ENCODE measurements at regions not wholly inside any gene's neighbourhood (a gene's known extent, or its start where the extent isn't known, plus 50 kb on each side); places are given as distances from the start of the nearest gene placed in this dataset.

- no peak overlapping the region for H3K9ac ChIP-seq (ENCODE audit: low read depth, low read length)
- H3K4me1 ChIP-seq (ENCODE audit: insufficient read depth, low read length): no peaks in the 10 kb centered on the region
- TF ChIP-seq, protein P1, sequence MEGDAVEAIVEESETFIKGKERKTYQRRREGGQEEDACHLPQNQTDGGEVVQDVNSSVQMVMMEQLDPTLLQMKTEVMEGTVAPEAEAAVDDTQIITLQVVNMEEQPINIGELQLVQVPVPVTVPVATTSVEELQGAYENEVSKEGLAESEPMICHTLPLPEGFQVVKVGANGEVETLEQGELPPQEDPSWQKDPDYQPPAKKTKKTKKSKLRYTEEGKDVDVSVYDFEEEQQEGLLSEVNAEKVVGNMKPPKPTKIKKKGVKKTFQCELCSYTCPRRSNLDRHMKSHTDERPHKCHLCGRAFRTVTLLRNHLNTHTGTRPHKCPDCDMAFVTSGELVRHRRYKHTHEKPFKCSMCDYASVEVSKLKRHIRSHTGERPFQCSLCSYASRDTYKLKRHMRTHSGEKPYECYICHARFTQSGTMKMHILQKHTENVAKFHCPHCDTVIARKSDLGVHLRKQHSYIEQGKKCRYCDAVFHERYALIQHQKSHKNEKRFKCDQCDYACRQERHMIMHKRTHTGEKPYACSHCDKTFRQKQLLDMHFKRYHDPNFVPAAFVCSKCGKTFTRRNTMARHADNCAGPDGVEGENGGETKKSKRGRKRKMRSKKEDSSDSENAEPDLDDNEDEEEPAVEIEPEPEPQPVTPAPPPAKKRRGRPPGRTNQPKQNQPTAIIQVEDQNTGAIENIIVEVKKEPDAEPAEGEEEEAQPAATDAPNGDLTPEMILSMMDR (IDR thresholded peaks at IDR 0.05; ENCODE audit: borderline replicate concordance, extremely low read depth, low read length, poor library complexity, severe bottlenecking): no peak
- no peak for TF ChIP-seq EZH2 (IDR thresholded peaks at IDR 0.05; ENCODE audit: borderline replicate concordance, low read depth, low read length, severe bottlenecking)
- H3K79me2 ChIP-seq (ENCODE audit: insufficient read depth, low read length): no peaks in the 10 kb centered on the region
- H3K36me3 ChIP-seq (ENCODE audit: insufficient read depth, low read length): no peaks in the 10 kb centered on the region
- H2AFZ ChIP-seq (ENCODE audit: low read depth, low read length): no peak overlapping the region
- no peaks in the 10 kb centered on the region for H3K9me3 ChIP-seq (ENCODE audit: insufficient read depth, low read length, severe bottlenecking)
- no peaks in the 10 kb centered on the region for H3K27me3 ChIP-seq (ENCODE audit: insufficient read depth, low read length, poor library complexity)
- H3K27ac ChIP-seq (ENCODE audit: low read length): no peak overlapping the region
- ATAC-seq (ENCODE audit: insufficient read depth, low read depth): no peak
- no peak for DNase-seq
- no peak overlapping the region for H3K4me3 ChIP-seq (ENCODE audit: low read depth in 1 of 2, low read length in 2 of 2)
- H4K20me1 ChIP-seq (ENCODE audit: insufficient read depth, low read length): no peaks in the 10 kb centered on the region
- H3K4me2 ChIP-seq (ENCODE audit: insufficient read depth, low read length): no peak overlapping the region
Measured at GRCh38 chr11:92346220-92346619, 121.6 kb downstream of the FAT3 start.

DNA sequence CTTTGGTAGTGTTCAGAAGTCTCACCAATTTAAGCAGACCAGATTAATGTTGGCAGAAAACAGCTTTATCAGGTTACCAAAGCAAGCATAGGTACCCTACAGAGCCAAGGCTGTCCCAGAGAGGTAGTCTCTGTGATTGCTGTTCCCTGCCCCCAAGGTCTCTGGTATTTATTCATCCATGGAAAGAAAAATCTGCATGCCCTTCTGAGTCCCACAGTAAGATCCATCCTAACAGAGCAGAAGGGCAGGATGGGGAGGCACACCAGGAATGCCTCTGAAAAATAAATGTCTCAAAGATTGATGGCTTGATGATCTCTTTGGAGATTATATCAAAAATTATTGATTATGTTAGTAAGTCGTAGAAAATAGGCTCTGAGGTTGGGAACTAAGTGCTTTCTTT, 122.8 kb downstream of the FAT3 start:
- TF ChIP-seq, protein P1 (IDR thresholded peaks at IDR 0.05; ENCODE audit: borderline replicate concordance, extremely low read depth, low read length, poor library complexity, severe bottlenecking): no peak
- TF ChIP-seq EZH2 (IDR thresholded peaks at IDR 0.05; ENCODE audit: borderline replicate concordance, low read depth, low read length, severe bottlenecking): no peak
- no peaks in the 10 kb centered on the region for H3K27me3 ChIP-seq (ENCODE audit: insufficient read depth, low read length, poor library complexity)
- H4K20me1 ChIP-seq (ENCODE audit: insufficient read depth, low read length): no peaks in the 10 kb centered on the region
- no peak overlapping the region for H3K27ac ChIP-seq (ENCODE audit: low read length)
- H3K4me1 ChIP-seq (ENCODE audit: insufficient read depth, low read length): no peaks in the 10 kb centered on the region
- no peaks in the 10 kb centered on the region for H3K79me2 ChIP-seq (ENCODE audit: insufficient read depth, low read length)
- DNase-seq (no peak), ATAC-seq (ENCODE audit: insufficient read depth, low read depth) (no peak)
- no peak overlapping the region for H3K9ac ChIP-seq (ENCODE audit: low read depth, low read length)
- no peaks in the 10 kb centered on the region for H3K36me3 ChIP-seq (ENCODE audit: insufficient read depth, low read length)
- no peak overlapping the region for H2AFZ ChIP-seq (ENCODE audit: low read depth, low read length)
- no peak overlapping the region for H3K4me2 ChIP-seq (ENCODE audit: insufficient read depth, low read length)
- H3K4me3 ChIP-seq (ENCODE audit: low read depth in 1 of 2, low read length in 2 of 2): no peak overlapping the region
- H3K9me3 ChIP-seq (ENCODE audit: insufficient read depth, low read length, severe bottlenecking): no peaks in the 10 kb centered on the region

DNA sequence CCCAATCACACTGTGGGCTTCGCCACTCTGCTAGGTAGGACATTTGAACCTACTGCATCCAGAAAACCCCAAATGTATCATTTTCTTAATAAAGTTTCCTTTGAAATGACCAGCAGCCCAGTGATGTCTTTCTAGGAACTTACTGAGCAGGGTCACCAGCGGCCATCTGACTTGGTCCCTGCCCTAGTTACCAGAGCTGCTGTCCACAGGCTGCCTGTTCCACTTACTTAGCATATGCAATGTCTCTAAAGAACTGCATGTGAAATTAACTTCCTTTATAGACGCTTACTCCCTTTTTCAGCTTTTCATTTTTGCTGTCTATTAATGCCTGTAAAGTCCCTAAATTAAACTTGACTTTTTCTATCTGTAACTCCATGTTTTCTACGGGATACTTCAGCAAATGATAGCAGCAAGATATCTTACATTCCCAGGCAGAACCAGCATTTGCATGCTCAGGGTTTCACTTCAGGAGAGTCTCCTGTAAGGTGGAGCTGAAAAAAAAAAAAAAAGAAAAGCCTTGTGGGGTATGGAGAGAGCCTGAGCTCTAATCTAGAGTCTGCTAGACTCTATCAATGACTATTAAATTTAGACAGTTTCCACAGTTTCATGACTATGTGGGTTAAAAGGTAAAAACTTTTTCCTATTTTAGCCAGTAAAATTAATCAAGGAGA, 125.0 kb downstream of the FAT3 start:
- TF ChIP-seq, protein P1 (IDR thresholded peaks at IDR 0.05; ENCODE audit: borderline replicate concordance, extremely low read depth, low read length, poor library complexity, severe bottlenecking): no peak
- TF ChIP-seq EZH2 (IDR thresholded peaks at IDR 0.05; ENCODE audit: borderline replicate concordance, low read depth, low read length, severe bottlenecking): no peak
- ATAC-seq (ENCODE audit: insufficient read depth, low read depth): no peak
- H3K27ac ChIP-seq (ENCODE audit: low read length): no peak overlapping the region

More for the DNA sequence above, 125.0 kb downstream of the FAT3 start:
- H3K27me3 ChIP-seq (ENCODE audit: insufficient read depth, low read length, poor library complexity): no peaks in the 10 kb centered on the region
- H2AFZ ChIP-seq (ENCODE audit: low read depth, low read length): no peak overlapping the region
- no peak overlapping the region for H3K4me2 ChIP-seq (ENCODE audit: insufficient read depth, low read length)
- H3K9ac ChIP-seq (ENCODE audit: low read depth, low read length): no peak overlapping the region
- H3K79me2 ChIP-seq (ENCODE audit: insufficient read depth, low read length): no peaks in the 10 kb centered on the region
- H4K20me1 ChIP-seq (ENCODE audit: insufficient read depth, low read length): no peaks in the 10 kb centered on the region
- H3K36me3 ChIP-seq (ENCODE audit: insufficient read depth, low read length): no peaks in the 10 kb centered on the region
- H3K4me1 ChIP-seq (ENCODE audit: insufficient read depth, low read length): no peaks in the 10 kb centered on the region
- no peak overlapping the region for H3K4me3 ChIP-seq (ENCODE audit: low read depth in 1 of 2, low read length in 2 of 2)
- H3K9me3 ChIP-seq (ENCODE audit: insufficient read depth, low read length, severe bottlenecking): no peaks in the 10 kb centered on the region
- DNase-seq: no peak
